DOHH2 (cell line): ENCODE measurements at regions not wholly inside any gene's neighbourhood (a gene's known extent, or its start where the extent isn't known, plus 50 kb on each side); places are given as distances from the start of the nearest gene placed in this dataset.

Experiments
- CTCF ChIP-seq: fragments of 200-600 bp; sonication (generic); IDR thresholded peaks from one replicate; pipeline ENCODE4 v1.5.1; 2014; ENCODE audit warnings: antibody characterized with exemption, mild to moderate bottlenecking, low read depth, low read length; ENCODE audit not compliant: poor library complexity, severe bottlenecking
- EZH2phosphoT487 ChIP-seq: fragments of 200-600 bp; sonication (generic); IDR thresholded peaks from 2 replicates; pipeline ENCODE4 v1.6.1; 2017; ENCODE audit warnings: borderline replicate concordance, mild to moderate bottlenecking, antibody characterized with exemption, low read length, moderate library complexity, mixed read lengths

GRCh38 chr2:198701481-198701880 lies 756.3 kb downstream of the SATB2 start:
- TF ChIP-seq CTCF (no peak), EZH2phosphoT487 (no peak)
